Mesenchymal stem cell (in vitro differentiated cells and primary cell): ENCODE measurements at regions not wholly inside any gene's neighbourhood (a gene's known extent, or its start where the extent isn't known, plus 50 kb on each side); places are given as distances from the start of the nearest gene placed in this dataset.

Source experiments
- DNase-seq: peaks from one replicate; pipeline ENCODE4 v3.0.0-alpha.2; 2013
- H2AFZ ChIP-seq: one replicate; pipeline ENCODE4 v1.6.1; 2013; ENCODE audit warnings: low read depth, mild to moderate bottlenecking, control low read depth, inconsistent platforms, low read length, moderate library complexity
- H2AK5ac ChIP-seq: 2 replicates; pipeline ENCODE4 v1.6.1; 2013; ENCODE audit warnings: low read length, moderate library complexity, mild to moderate bottlenecking, inconsistent platforms; ENCODE audit not compliant: severe bottlenecking
- H2BK120ac ChIP-seq: one replicate; pipeline ENCODE4 v1.6.1; 2013; ENCODE audit warnings: low read depth, mild to moderate bottlenecking, inconsistent platforms, low read length, moderate library complexity
- H2BK12ac ChIP-seq, 2 experiments: one replicate each; pipeline ENCODE4 v1.6.1; 2013; ENCODE audit warnings: inconsistent platforms in 2 of 2, low read length in 2 of 2, mild to moderate bottlenecking in 2 of 2, moderate library complexity in 2 of 2, control low read depth in 1 of 2
- H2BK15ac ChIP-seq: one replicate; pipeline ENCODE4 v1.6.1; 2013; ENCODE audit warnings: mild to moderate bottlenecking, low read depth, inconsistent platforms; ENCODE audit not compliant: poor library complexity, severe bottlenecking
- H2BK5ac ChIP-seq: 2 replicates; pipeline ENCODE4 v1.6.1; 2013; ENCODE audit warnings: low read depth, mild to moderate bottlenecking, low read length, control low read depth, inconsistent platforms; ENCODE audit not compliant: poor library complexity, severe bottlenecking
- H3K14ac ChIP-seq, 2 experiments: one replicate each; pipeline ENCODE4 v1.6.1; 2013; ENCODE audit warnings: inconsistent platforms in 2 of 2, low read length in 2 of 2, control low read depth in 1 of 2, mild to moderate bottlenecking in 1 of 2, moderate library complexity in 1 of 2
- H3K18ac ChIP-seq, 2 experiments: one replicate each; pipeline ENCODE4 v1.6.1; 2013; ENCODE audit warnings: inconsistent platforms in 2 of 2, low read length in 2 of 2, control low read depth in 1 of 2, low read depth in 1 of 2, mild to moderate bottlenecking in 1 of 2
- H3K23ac ChIP-seq, 2 experiments: one replicate each; pipeline ENCODE4 v1.6.1; 2013; ENCODE audit warnings: inconsistent platforms in 2 of 2, low read length in 2 of 2, mild to moderate bottlenecking in 2 of 2, moderate library complexity in 2 of 2, control low read depth in 1 of 2
- H3K27ac ChIP-seq: 2 replicates; pipeline ENCODE4 v1.5.1; 2013; ENCODE audit warnings: mild to moderate bottlenecking, moderate library complexity, low read length, control low read depth, inconsistent platforms; ENCODE audit not compliant: poor library complexity, severe bottlenecking
- H3K27me3 ChIP-seq, 2 experiments: 2 replicates each; pipeline versions ENCODE4 v1.6.1 to v1.7.0; 2013; ENCODE audit warnings: low read length in 2 of 2, mild to moderate bottlenecking in 2 of 2, moderate library complexity in 2 of 2, control low read depth in 1 of 2, inconsistent platforms in 1 of 2; ENCODE audit not compliant: control insufficient read depth in 1 of 2, insufficient read depth in 1 of 2
- H3K36me3 ChIP-seq, 2 experiments: 2 replicates each; pipeline versions ENCODE4 v1.6.1 to v1.7.0; 2013; ENCODE audit warnings: low read length in 2 of 2, control low read depth in 1 of 2, inconsistent platforms in 1 of 2, low read depth in 1 of 2, mild to moderate bottlenecking in 1 of 2; ENCODE audit not compliant: insufficient read depth in 2 of 2, control insufficient read depth in 1 of 2
- H3K4ac ChIP-seq, 2 experiments: one replicate each; pipeline ENCODE4 v1.6.1; 2013; ENCODE audit warnings: inconsistent platforms in 2 of 2, low read length in 2 of 2, mild to moderate bottlenecking in 2 of 2, moderate library complexity in 2 of 2, control low read depth in 1 of 2, low read depth in 1 of 2
- H3K4me1 ChIP-seq: 2 replicates; pipeline ENCODE4 v1.6.1; 2013; ENCODE audit warnings: low read depth, low read length, control low read depth; ENCODE audit not compliant: control insufficient read depth, insufficient read depth
- H3K4me2 ChIP-seq: 2 replicates; pipeline ENCODE4 v1.6.1; 2013; ENCODE audit warnings: low read length, mild to moderate bottlenecking, inconsistent platforms; ENCODE audit not compliant: poor library complexity, severe bottlenecking
- H3K4me3 ChIP-seq, 2 experiments: 2 replicates each; pipeline versions ENCODE4 v1.5.1 to v1.7.0; 2013; ENCODE audit warnings: low read length in 2 of 2, mild to moderate bottlenecking in 2 of 2, control low read depth in 1 of 2, low read depth in 1 of 2; ENCODE audit not compliant: insufficient read depth in 1 of 2
- H3K79me1 ChIP-seq: replicated peaks from 2 replicates; pipeline ENCODE4 v1.6.1; 2013; ENCODE audit warnings: mild to moderate bottlenecking, control low read depth, low read length, inconsistent platforms; ENCODE audit not compliant: poor library complexity, severe bottlenecking
- H3K9ac ChIP-seq: 2 replicates; pipeline ENCODE4 v1.7.0; 2013; ENCODE audit warnings: mild to moderate bottlenecking, low read length, moderate library complexity
- H3K9me3 ChIP-seq: 2 replicates; pipeline ENCODE4 v1.7.0; 2013; ENCODE audit warnings: mild to moderate bottlenecking, low read length; ENCODE audit not compliant: control insufficient read depth
- H4K8ac ChIP-seq: one replicate; pipeline ENCODE4 v1.6.1; 2013; ENCODE audit warnings: inconsistent platforms, mild to moderate bottlenecking, low read length, moderate library complexity
- H4K91ac ChIP-seq: one replicate; pipeline ENCODE4 v1.6.1; 2013; ENCODE audit warnings: mild to moderate bottlenecking, low read length, inconsistent platforms
- WGBS: methylation state at CpG from one replicate; pipeline ENCODE4 v1.1.7; 2013; ENCODE audit warnings: mixed read lengths; 5-methylcytosine and 5-hydroxymethylcytosine counted together

GRCh38 chr17:71964559-71964958 is 156.3 kb upstream of the SOX9 start:
- no peak overlapping the region for H4K91ac ChIP-seq
- H4K8ac ChIP-seq = no peak overlapping the region
- no peaks in the 10 kb centered on the region for H3K4me1 ChIP-seq
- no peak overlapping the region for H3K18ac ChIP-seq
- H3K23ac ChIP-seq = no peak overlapping the region
- H2AFZ ChIP-seq = no peak overlapping the region
- 71% methylated on average over 2 of the region's 2 CpGs for WGBS
- H2BK15ac ChIP-seq = no peak overlapping the region
- no peak overlapping the region for H3K14ac ChIP-seq
- no peak overlapping the region for H3K4me3 ChIP-seq
- H3K4me2 ChIP-seq = no peak overlapping the region
- no peak overlapping the region for H2BK12ac ChIP-seq
- H3K79me1 ChIP-seq = no peaks in the 10 kb centered on the region
- no peaks in the 10 kb centered on the region for H3K36me3 ChIP-seq
- H3K27ac ChIP-seq = no peak overlapping the region
- H2BK120ac ChIP-seq = no peak overlapping the region
- no peak overlapping the region for H3K9ac ChIP-seq
- H3K4ac ChIP-seq = no peak overlapping the region
- no peak overlapping the region for H2BK5ac ChIP-seq
- H2AK5ac ChIP-seq = no peak overlapping the region
- no peaks in the 10 kb centered on the region for H3K9me3 ChIP-seq
- no peaks in the 10 kb centered on the region for H3K27me3 ChIP-seq
- no peak for DNase-seq

GRCh38 chr17:71966055-71966454 is 154.8 kb upstream of the SOX9 start:
- Histone ChIP-seq H3K36me3 (no peaks in the 10 kb centered on the region), H2AFZ (no peak overlapping the region), H2BK15ac (no peak overlapping the region), H3K9ac (no peak overlapping the region), H2BK5ac (no peak overlapping the region), H3K14ac (no peak overlapping the region), H3K4me3 (no peak overlapping the region), H2BK120ac (no peak overlapping the region), H3K4me1 (peaks cover 2% of the 10 kb centered on the region), H3K27me3 (no peaks in the 10 kb centered on the region), H4K91ac (no peak overlapping the region), H3K27ac (no peak overlapping the region), H3K4ac (no peak overlapping the region), H2AK5ac (no peak overlapping the region), H4K8ac (no peak overlapping the region), H3K4me2 (no peak overlapping the region), H2BK12ac (no peak overlapping the region), H3K79me1 (no peaks in the 10 kb centered on the region), H3K9me3 (no peaks in the 10 kb centered on the region), H3K23ac (no peak overlapping the region), H3K18ac (no peak overlapping the region)
- 81% methylated on average over 5 of the region's 6 CpGs for WGBS
- no peak for DNase-seq

- Histone ChIP-seq H2BK15ac (no peak overlapping the region), H2AK5ac (no peak overlapping the region), H3K9ac (no peak overlapping the region), H2BK12ac (no peak overlapping the region), H3K27me3 (no peaks in the 10 kb centered on the region), H2BK120ac (no peak overlapping the region), H3K9me3 (no peaks in the 10 kb centered on the region), H3K36me3 (no peaks in the 10 kb centered on the region), H3K4me3 (no peak overlapping the region), H3K14ac (no peak overlapping the region), H3K23ac (no peak overlapping the region), H3K18ac (no peak overlapping the region), H3K27ac (no peak overlapping the region), H3K4me1 (peaks cover 2% of the 10 kb centered on the region), H2AFZ (no peak overlapping the region), H4K91ac (no peak overlapping the region), H2BK5ac (no peak overlapping the region), H3K4me2 (no peak overlapping the region), H3K79me1 (no peaks in the 10 kb centered on the region), H3K4ac (no peak overlapping the region), H4K8ac (no peak overlapping the region)
- no peak for DNase-seq
- 92% methylated on average over 12 of the region's 13 CpGs for WGBS
Observed at GRCh38 chr17:71966459-71967313, 154.1 kb upstream of the SOX9 start.

GRCh38 chr17:71969500-71969899 is 151.3 kb upstream of the SOX9 start:
- Histone ChIP-seq H3K9ac (no peak overlapping the region), H3K4me3 (no peak overlapping the region), H3K4me1 (peaks cover 2% of the 10 kb centered on the region), H3K36me3 (no peaks in the 10 kb centered on the region), H2BK12ac (no peak overlapping the region), H3K4ac (no peak overlapping the region), H2BK120ac (no peak overlapping the region), H3K4me2 (no peak overlapping the region), H4K8ac (no peak overlapping the region), H3K23ac (no peak overlapping the region), H3K27ac (no peak overlapping the region), H2AFZ (no peak overlapping the region), H2AK5ac (no peak overlapping the region), H2BK15ac (no peak overlapping the region), H3K9me3 (no peaks in the 10 kb centered on the region), H3K14ac (no peak overlapping the region), H3K79me1 (no peaks in the 10 kb centered on the region), H3K18ac (no peak overlapping the region), H3K27me3 (no peaks in the 10 kb centered on the region), H2BK5ac (no peak overlapping the region), H4K91ac (no peak overlapping the region)
- no peak for DNase-seq
